ENCODE measurements at regions not wholly inside any gene's neighbourhood (a gene's known extent, or its start where the extent isn't known, plus 50 kb on each side); places are given as distances from the start of the nearest gene placed in this dataset.

DNA sequence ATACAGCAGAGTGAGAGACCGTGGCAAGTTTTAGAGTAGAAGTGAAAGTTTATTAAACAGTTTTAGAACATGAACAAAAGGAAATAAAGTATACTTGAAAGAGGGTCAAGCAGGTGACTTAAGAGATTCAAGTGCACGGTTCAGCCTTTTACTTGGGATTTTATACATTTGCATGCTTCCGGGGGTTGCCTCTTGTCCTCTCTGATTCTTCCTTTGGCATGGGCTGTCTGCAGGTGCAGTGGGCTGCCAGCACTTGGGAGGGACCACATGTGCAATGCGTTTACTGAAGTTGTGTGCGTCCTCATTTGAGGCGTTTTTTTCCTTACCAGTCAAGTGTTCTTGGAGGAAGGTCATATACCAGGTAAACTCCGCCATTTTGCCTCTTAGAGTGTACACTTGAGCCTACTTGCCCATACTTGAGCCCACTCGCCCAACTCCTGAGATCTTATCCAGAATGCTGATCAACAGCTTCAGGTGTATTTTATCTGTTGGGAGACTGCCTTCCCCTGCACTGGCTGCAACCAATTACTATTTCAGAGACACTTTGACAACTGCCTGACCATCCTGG lies 195.2 kb downstream of the IRX5 start:
- Histone ChIP-seq H3K9me3 (ENCODE audit: control insufficient read depth, low read length) (no peaks in the 10 kb centered on the region), H3K27me3 (ENCODE audit: control insufficient read depth, insufficient read depth) (no peaks in the 10 kb centered on the region), H3K27ac (ENCODE audit: low read length) (no peak overlapping the region), H3K4me1 (ENCODE audit: control insufficient read depth, insufficient read depth, low read length) (no peaks in the 10 kb centered on the region), H3K4me3 (ENCODE audit: low read length) (no peak overlapping the region)
- DNase-seq (no peak), ATAC-seq (no peak)
- intact Hi-C loops (cut with DNase I) = no loop called here
- WGBS = 84% methylated on average over 8 of the region's 8 CpGs

DNA sequence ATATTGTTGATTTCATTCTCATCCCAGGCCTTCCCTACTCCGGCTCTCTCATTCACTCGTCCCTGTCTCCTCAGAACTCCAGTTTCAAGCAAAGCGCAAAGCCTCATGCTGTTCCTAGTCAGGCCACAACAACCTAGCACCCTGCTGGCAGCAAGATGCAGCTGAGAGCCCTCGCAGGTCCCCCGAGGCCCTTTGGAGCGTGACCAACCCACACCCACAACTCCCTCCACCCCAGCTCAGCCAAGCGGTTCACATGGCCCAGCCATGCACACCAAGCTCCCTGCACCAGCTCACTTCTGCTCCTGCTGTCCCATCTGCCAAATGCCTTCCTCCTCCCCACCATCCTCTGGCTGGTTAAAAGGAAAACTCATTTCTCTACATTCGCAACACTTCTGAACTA lies 195.8 kb downstream of the IRX5 start:
- Histone ChIP-seq H3K4me3 (ENCODE audit: low read length) (no peak overlapping the region), H3K9me3 (ENCODE audit: control insufficient read depth, low read length) (no peaks in the 10 kb centered on the region), H3K4me1 (ENCODE audit: control insufficient read depth, insufficient read depth, low read length) (no peaks in the 10 kb centered on the region), H3K27me3 (ENCODE audit: control insufficient read depth, insufficient read depth) (no peaks in the 10 kb centered on the region), H3K27ac (ENCODE audit: low read length) (no peak overlapping the region)
- intact Hi-C loops (cut with DNase I) = no loop called here
- no peak for ATAC-seq
- 74% methylated on average over 8 of the region's 8 CpGs for WGBS
- no peak for DNase-seq

DNA sequence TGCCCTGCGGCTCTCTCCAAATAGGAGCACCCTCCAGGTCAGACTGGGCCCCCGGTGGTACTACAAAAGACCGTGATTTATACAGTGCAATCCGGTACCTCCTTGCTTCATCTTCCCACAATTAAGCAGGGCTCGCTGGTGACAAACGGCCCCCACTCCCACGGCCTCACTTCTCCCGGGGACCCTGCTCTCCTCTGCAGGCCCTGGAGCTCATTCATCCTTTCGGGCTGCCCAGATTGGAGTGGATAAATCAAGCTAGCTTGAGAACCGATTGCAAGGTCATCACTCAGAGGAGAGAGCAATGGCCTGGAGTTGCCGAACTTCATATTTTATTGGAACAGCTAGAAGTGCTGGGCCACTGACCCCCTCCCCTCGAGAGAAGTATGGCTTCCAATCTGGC lies 193.5 kb upstream of the IRX6 start:
- DNase-seq (no peak), ATAC-seq (no peak)
- no peaks in the 10 kb centered on the region for H3K27me3 ChIP-seq (ENCODE audit: control insufficient read depth, insufficient read depth)
- 85% methylated on average over 12 of the region's 12 CpGs for WGBS
- H3K27ac ChIP-seq (ENCODE audit: low read length) = no peak overlapping the region
- no peaks in the 10 kb centered on the region for H3K9me3 ChIP-seq (ENCODE audit: control insufficient read depth, low read length)
- intact Hi-C loops (cut with DNase I) = no loop called here
- H3K4me3 ChIP-seq (ENCODE audit: low read length) = no peak overlapping the region
- no peaks in the 10 kb centered on the region for H3K4me1 ChIP-seq (ENCODE audit: control insufficient read depth, insufficient read depth, low read length)

DNA sequence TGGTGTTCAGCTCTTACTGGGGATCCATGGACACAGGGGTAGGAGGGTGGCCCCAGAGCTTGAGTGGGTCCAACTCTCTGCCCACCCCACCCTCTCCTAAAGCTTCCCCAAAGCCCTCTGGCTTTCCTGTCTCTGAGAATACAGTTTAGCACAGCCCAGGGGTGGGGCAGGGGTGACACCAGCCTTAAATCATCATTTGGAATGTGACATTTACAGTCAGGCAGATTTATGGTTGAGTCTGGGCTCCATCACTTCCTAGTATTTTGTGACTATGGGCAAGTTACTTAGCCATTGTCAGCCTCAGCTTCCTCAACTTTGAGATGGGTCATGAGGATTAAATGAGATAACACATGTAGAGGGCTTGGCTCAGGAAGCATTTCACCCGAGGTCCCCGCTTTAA lies 193.1 kb upstream of the IRX6 start:
- WGBS = 74% methylated on average over 2 of the region's 2 CpGs
- no peaks in the 10 kb centered on the region for H3K4me1 ChIP-seq (ENCODE audit: control insufficient read depth, insufficient read depth, low read length)
- ATAC-seq (no peak), DNase-seq (no peak)
- no peaks in the 10 kb centered on the region for H3K27me3 ChIP-seq (ENCODE audit: control insufficient read depth, insufficient read depth)
- H3K9me3 ChIP-seq (ENCODE audit: control insufficient read depth, low read length) = no peaks in the 10 kb centered on the region
- H3K4me3 ChIP-seq (ENCODE audit: low read length) = no peak overlapping the region
- intact Hi-C loops (cut with DNase I) = no loop called here
- no peak overlapping the region for H3K27ac ChIP-seq (ENCODE audit: low read length)

DNA sequence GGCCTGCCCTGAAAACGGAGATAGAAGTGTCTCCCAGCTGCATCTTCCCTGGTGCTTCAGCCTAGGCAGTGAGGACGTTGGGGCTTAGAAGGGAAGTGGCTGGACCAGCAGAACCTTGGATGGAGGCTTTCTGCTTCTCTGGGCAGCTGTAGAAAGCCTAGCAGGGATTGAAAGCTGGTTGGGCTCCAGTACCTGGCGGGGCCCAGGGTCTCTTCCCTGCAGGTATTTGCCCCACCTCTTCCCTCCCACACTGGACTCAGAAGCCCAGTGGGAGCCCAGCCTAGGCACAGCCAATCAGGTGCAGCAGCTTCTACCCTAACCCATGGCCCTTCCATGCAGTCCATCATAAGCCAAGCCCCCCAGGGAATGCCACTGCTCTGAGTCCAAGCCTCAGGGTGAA lies 190.3 kb upstream of the IRX6 start:
- DNase-seq = no peak
- H3K9me3 ChIP-seq (ENCODE audit: control insufficient read depth, low read length) = no peaks in the 10 kb centered on the region
- no peak overlapping the region for H3K27ac ChIP-seq (ENCODE audit: low read length)
- no peak overlapping the region for H3K4me3 ChIP-seq (ENCODE audit: low read length)
- WGBS = 38% methylated on average over 3 of the region's 3 CpGs
- intact Hi-C loops (cut with DNase I) = no loop called here
- no peaks in the 10 kb centered on the region for H3K27me3 ChIP-seq (ENCODE audit: control insufficient read depth, insufficient read depth)
- H3K4me1 ChIP-seq (ENCODE audit: control insufficient read depth, insufficient read depth, low read length) = no peaks in the 10 kb centered on the region
- no peak for ATAC-seq

DNA sequence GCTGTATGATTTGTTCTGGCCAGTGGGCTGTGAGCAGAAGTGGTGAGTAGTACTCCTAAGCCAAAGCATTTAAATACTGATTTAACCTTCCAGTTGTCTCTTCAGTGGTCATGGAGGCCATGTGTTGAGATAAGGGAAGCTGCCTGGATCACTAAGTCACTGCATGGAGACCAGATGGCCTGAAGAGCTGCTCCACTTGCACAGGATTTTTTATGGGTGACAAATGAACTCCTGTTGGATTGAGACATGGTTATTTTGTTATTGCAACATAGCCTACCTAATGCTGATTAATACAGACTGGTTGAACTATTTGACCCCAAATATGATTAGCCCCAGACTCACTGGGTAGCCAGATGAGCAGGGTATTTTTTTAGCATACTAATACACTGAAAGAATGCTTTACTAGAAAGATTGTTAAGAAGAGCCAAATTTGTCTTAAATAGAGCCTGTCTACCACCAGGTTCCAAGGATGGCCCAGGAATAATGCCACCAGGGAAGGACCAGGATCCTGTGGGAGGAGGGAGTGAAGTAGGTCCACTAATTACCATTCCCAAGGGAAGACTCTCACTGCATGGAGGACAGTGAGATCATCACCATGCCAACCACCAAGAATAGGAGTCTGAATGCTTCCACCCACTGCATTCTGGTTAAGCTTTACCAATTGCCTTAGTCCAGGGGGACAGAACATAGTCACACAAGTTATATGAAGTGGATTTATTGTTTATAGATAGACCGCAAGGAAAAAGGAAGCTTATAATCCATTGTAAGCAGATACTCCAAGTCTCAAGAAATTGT lies 187.4 kb upstream of the IRX6 start:
- no peak for ATAC-seq
- 100% methylated on average over 1 of the region's 1 CpG for WGBS
- Histone ChIP-seq H3K4me1 (ENCODE audit: control insufficient read depth, insufficient read depth, low read length) (no peaks in the 10 kb centered on the region), H3K27ac (ENCODE audit: low read length) (no peak overlapping the region), H3K27me3 (ENCODE audit: control insufficient read depth, insufficient read depth) (no peaks in the 10 kb centered on the region), H3K4me3 (ENCODE audit: low read length) (no peak overlapping the region), H3K9me3 (ENCODE audit: control insufficient read depth, low read length) (no peaks in the 10 kb centered on the region)
- intact Hi-C loops (cut with DNase I) = no loop called here
- no peak for DNase-seq

DNA sequence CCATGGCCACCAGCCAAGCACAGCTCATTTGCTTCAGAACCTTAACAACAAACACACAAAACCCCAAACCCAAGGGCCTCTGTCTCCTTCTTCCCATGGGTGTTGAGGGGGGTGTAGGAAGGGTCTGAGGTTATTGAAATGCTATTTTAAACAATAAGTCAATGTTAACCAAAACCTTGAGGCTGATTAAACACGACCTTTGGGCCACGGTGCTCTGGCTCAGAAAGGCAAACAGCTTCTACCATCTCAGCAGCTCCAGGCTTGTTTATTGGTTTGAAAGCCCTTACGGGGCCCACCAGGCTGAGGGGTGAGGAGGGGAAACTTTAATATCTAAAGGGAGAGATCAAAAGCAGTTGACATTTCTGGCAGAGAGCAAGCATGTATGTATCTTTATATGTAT lies 185.7 kb upstream of the IRX6 start:
- no peak overlapping the region for H3K27ac ChIP-seq (ENCODE audit: low read length)
- ATAC-seq = no peak
- DNase-seq = no peak
- WGBS = 62% methylated on average over 3 of the region's 3 CpGs
- intact Hi-C loops (cut with DNase I) = no loop called here
- H3K4me3 ChIP-seq (ENCODE audit: low read length) = no peak overlapping the region
- no peaks in the 10 kb centered on the region for H3K4me1 ChIP-seq (ENCODE audit: control insufficient read depth, insufficient read depth, low read length)
- H3K27me3 ChIP-seq (ENCODE audit: control insufficient read depth, insufficient read depth) = no peaks in the 10 kb centered on the region
- H3K9me3 ChIP-seq (ENCODE audit: control insufficient read depth, low read length) = no peaks in the 10 kb centered on the region

DNA sequence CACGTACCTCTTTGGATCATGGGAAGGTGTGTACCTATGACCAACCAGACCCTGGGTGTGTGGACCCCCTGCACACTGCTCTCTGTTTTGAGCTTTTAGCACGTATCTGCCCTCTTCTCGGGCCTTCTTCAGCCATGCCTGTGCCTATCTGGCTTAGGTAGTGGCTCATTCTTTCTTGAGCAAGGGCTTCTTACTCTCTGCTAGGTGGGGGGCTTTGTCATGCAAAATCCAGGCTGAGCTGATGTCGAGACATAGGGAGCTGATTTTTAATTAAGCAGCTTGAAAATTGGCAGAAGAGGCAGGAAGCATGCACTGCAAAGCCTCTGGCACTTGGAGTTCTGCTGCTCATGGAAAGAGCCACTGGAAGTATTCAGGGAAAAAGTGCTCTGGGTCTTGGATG lies 181.6 kb upstream of the IRX6 start:
- Histone ChIP-seq H3K9me3 (ENCODE audit: control insufficient read depth, low read length) (no peaks in the 10 kb centered on the region), H3K27me3 (ENCODE audit: control insufficient read depth, insufficient read depth) (no peaks in the 10 kb centered on the region), H3K4me1 (ENCODE audit: control insufficient read depth, insufficient read depth, low read length) (no peaks in the 10 kb centered on the region), H3K27ac (ENCODE audit: low read length) (no peak overlapping the region), H3K4me3 (ENCODE audit: low read length) (no peak overlapping the region)
- 72% methylated on average over 4 of the region's 4 CpGs for WGBS
- DNase-seq (no peak), ATAC-seq (no peak)
- intact Hi-C loops (cut with DNase I) = no loop called here

DNA sequence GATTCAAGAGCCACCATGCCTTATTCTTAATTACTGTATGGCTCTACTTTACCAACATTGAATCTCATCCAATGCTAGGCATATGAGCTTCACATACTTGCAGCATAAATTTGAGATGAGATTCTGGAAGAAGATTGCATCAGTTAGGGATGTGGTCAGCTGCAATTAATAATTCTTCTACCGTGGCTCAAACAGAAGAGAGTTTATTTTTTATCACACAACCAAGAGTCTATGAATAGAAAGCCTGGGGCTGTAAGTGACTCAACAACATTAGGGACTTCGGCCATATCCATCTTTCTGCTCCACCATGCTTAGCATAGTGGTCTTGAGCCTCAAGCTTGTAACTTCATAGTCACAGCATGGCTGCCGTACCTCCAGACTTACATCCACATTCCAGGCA lies 179.4 kb upstream of the IRX6 start:
- Histone ChIP-seq H3K4me1 (ENCODE audit: control insufficient read depth, insufficient read depth, low read length) (no peaks in the 10 kb centered on the region), H3K27me3 (ENCODE audit: control insufficient read depth, insufficient read depth) (no peaks in the 10 kb centered on the region), H3K4me3 (ENCODE audit: low read length) (no peak overlapping the region), H3K27ac (ENCODE audit: low read length) (no peak overlapping the region), H3K9me3 (ENCODE audit: control insufficient read depth, low read length) (no peaks in the 10 kb centered on the region)
- WGBS = 84% methylated on average over 3 of the region's 3 CpGs
- ATAC-seq = no peak
- DNase-seq = no peak
- intact Hi-C loops (cut with DNase I) = no loop called here

DNA sequence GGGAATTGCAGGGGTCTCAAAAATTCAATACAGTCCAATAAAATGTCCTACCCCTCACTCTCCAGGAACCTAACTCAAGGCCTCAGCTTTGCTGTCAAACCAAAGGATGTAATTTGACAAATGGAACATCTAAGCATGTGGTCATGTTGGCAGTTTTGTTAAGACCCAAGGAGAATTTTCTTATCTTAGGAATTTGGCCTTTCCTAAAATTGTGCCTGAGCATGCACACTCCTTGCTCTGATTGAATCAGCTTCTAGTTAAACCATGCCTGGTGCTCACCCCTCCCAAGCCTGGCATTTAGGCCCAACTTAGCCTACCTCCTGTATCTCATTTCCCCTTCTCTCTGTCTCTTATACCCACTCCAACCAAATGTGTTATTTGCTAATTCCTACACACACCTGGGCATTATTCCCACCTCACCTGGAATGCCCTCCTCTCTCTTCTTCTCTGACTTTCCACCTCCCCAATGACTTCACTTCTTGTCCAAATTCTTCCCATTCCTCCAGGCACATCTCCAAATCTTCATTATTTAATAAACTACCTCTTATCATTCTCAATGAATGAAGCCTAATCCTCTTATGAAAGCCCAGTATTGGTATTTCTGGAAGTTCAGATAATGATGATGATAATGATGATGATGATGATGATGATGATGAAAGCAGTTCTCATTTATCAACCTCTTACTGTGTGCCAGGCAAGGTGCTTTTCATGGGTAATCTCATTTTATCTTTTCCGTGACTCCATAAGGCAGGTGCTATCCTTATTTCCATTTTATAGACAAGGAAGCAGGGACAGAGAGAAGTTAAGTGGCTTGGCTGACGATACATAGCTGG lies 178.0 kb upstream of the IRX6 start:
- no peaks in the 10 kb centered on the region for H3K9me3 ChIP-seq (ENCODE audit: control insufficient read depth, low read length)
- no peak for ATAC-seq
- DNase-seq = no peak
- H3K27me3 ChIP-seq (ENCODE audit: control insufficient read depth, insufficient read depth) = no peaks in the 10 kb centered on the region
- 91% methylated on average over 2 of the region's 2 CpGs for WGBS
- H3K4me3 ChIP-seq (ENCODE audit: low read length) = no peak overlapping the region
- intact Hi-C loops (cut with DNase I) = no loop called here
- no peaks in the 10 kb centered on the region for H3K4me1 ChIP-seq (ENCODE audit: control insufficient read depth, insufficient read depth, low read length)
- H3K27ac ChIP-seq (ENCODE audit: low read length) = no peak overlapping the region

DNA sequence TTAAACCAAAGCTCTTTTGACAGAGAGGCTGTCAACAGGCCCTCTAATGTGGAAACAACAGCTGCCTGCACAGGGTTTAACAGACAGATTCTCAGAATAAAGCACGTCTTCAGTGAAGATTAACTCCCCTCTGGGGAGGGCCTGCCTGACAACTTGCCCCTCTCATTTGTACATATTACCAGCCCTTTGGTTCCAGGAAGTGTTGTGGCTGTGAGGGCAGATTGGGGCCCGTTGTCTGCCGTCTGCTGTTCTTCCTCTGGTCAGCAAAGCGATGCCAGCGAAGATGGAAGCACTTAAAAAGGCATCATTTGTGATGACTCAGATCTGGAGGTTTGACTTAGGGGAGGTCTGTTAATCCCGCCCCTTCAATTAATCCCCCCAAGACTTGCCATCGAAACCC lies 177.0 kb upstream of the IRX6 start:
- Histone ChIP-seq H3K4me3 (ENCODE audit: low read length) (no peak overlapping the region), H3K27me3 (ENCODE audit: control insufficient read depth, insufficient read depth) (no peaks in the 10 kb centered on the region), H3K4me1 (ENCODE audit: control insufficient read depth, insufficient read depth, low read length) (no peaks in the 10 kb centered on the region), H3K27ac (ENCODE audit: low read length) (no peak overlapping the region), H3K9me3 (ENCODE audit: control insufficient read depth, low read length) (no peaks in the 10 kb centered on the region)
- intact Hi-C loops (cut with DNase I) = no loop called here
- WGBS = 47% methylated on average over 7 of the region's 7 CpGs
- DNase-seq (no peak), ATAC-seq (no peak)
